MM.1S (cell line): ENCODE measurements at regions not wholly inside any gene's neighbourhood (a gene's known extent, or its start where the extent isn't known, plus 50 kb on each side); places are given as distances from the start of the nearest gene placed in this dataset.

Experiments used
- CTCF ChIP-seq: fragments of 300-600 bp; sonication (generic); IDR thresholded peaks from 2 replicates; pipeline ENCODE4 v1.5.1; 2016; ENCODE audit warnings: antibody characterized with exemption, low read length, mixed read lengths
- EZH2 ChIP-seq: fragments of 300-600 bp; sonication (generic); optimal IDR thresholded peaks from 2 replicates; pipeline ENCODE3; 2017; ENCODE audit warnings: low read depth, mild to moderate bottlenecking, antibody characterized with exemption, low read length, mixed read lengths
- EZH2phosphoT487 ChIP-seq: fragments of 300-600 bp; sonication (generic); IDR thresholded peaks from 2 replicates; pipeline ENCODE4 v1.6.1; 2018; ENCODE audit warnings: antibody characterized with exemption, low read length

DNA sequence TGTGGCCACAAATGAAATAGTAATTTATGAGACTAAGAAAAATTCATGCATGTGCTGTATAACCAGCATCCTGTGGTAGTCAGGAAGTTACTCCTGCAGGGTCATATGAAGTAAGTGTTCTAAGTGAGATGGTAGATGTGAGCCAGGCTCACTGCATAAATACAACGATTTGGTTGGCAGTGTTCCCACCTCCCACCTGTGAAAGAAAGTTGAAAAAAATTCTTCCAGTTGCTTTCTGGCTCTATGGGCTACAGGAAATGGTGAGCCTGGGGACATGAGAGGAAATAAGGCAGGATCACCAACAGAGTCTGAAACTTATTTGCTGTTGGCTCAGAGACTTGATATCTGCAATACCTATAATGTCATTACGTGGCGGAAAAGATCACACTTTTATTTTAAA lies 301.7 kb upstream of the SPRY2 start:
- TF ChIP-seq EZH2 (no peak), CTCF (no peak), EZH2phosphoT487 (no peak)
